ENCODE measurements at regions not wholly inside any gene's neighbourhood (a gene's known extent, or its start where the extent isn't known, plus 50 kb on each side); places are given as distances from the start of the nearest gene placed in this dataset.

- DNase-seq: no peak
Measured at GRCh38 chr15:70342554-70343548, 245.1 kb upstream of the TLE3 start.

DNA sequence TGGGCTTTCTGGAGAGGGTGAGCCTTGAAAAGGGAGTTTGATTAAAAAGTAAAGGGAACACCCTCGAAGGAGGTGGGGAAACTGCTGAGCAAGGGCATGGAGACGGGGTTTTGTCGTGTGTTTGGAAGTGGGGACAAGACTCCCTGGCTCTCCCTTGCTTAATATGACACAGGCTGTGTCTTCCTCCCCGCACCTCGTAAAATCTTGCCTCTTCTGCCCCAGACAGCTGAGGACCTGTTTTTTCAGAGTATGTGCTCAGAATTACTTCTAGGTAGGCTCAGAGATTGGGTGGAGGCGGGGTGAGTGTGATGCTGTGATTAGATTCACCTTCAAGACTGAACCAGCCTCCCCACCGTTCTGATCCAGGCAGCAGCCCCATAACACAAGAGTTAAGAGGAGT is 244.4 kb upstream of the TLE3 start:
- DNase-seq: no peak

DNA sequence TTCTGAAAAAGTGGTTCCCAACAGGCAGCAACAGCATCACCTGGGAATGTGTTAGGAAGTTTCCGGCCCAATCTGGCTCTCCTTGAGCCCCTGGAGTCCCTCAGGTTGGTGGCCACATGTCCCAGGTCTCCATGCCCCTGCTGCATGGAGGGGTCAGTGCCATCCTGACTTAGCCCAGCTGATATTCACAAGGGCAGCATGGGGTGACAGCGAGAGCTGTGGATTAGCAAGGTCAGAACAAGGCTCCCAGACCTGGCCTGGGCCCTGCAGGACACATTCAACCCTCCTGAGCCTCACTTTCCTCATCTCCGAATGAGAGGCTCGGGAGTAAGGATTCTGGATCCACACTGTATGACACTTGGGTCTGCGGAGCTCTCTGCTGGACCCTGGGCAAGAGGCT is 243.8 kb upstream of the TLE3 start:
- no peak for DNase-seq

DNA sequence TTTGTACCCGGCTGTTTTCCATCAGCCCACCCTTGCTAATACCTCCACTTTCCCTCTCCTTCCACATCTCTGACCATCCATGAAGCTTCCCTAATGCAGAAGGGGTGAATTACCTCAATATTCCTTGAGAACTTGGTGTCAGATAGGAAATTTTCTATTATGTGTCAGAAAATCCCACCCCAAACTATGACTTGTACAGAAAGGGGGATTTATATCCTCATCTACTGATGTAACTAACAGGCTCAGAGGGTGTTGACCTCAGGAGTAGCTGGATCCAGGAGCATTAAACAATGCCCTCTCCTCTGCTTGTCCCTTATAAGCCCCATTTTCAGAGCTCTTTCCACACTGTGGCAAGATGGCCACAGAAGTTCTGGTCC is 242.8 kb upstream of the TLE3 start:
- no peak for DNase-seq

GRCh38 chr15:70339571-70340493 is 242.1 kb upstream of the TLE3 start:
- no peak for DNase-seq

DNA sequence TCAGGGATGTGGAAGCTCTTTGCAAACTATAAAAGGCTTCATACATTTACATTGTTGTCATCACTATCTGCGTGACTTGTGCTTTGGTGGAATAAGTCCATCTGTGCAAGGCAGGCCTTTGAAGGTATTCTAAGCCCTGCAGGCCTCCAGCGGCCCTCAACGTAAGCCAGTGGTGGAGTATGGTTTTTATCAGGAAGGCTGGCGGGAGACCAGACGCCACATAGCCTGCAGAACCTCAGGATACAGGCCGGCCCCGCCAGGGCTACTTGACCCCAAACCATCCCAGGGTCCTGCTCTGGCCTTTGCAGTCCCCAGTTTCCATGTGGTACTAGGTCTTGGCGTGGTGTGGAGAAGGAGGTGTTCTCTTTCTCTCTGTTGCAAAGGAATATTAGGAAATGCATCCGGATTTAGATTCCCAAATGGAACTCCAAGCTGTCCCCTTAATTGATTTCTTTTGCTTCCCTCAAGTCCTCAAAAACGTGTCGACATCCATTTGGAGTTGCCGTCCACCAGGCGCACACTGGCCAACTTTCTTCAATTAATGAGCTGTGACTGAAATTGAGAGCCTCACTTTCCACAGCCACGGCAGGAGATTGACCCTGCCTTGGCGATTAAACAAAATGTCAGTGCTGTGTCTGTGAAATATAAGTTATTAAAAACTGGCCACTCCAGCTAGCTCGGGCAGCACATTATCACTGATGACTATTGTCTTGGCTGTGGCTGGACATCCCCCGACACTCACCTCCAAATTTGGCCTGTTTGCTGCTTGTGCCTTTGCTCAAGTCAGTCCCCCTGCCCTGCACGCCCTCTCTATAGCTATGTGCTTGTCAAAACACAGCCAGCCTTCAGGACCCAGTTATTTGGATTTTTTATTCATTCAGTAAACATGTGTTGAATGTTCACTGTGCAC is 239.8 kb upstream of the TLE3 start:
- no peak for DNase-seq

DNA sequence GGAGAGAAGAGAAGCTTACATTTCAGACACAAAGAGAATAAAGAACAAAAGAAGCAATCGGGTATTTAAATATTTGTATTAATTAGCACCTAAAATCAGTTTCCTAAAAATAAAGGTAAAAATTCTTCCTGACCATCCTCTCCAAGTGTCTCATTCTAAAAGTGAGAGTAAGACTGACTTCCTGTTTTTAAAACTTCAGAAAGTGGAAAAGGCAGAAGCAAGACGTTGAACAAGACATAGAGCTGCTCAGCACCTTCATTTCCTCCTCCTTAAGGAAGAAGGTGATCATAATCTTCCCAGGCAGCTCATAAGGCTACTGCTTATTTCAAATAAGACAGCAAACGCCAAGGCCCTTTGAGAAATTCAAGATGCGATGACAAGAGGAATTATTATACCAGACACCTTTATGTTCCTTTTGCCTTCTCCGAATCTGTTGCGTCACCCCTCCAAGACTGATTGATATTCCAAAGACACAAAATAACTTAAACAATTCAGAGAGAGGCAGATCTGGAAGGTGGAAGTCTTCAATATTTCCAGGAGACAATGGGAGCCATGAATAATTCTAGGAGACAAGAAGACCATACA is 238.8 kb upstream of the TLE3 start:
- DNase-seq: no peak

GRCh38 chr15:70334286-70334685 is 236.6 kb upstream of the TLE3 start:
- no peak for DNase-seq

DNA sequence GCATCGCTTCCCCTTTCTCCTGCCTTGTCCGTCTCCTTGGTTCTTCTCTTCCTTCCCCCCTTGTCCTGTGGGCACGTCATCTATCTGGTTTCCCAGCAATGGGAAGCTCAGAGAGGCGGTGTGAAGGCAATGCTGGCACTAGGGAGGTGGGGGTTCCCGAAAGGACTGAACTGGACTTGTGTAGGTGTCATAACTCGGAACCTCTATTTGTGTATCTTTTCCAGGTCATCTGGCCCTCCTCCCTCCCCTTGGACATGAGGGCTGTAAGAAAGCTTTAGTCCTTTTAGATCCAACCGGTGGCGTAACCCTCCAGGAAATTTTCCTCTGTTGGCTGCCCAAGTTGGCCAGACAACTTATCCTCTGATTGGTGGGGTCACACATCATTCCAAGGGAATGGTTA is 231.5 kb upstream of the TLE3 start:
- DNase-seq: no peak

GRCh38 chr15:70328679-70329115 is 231.0 kb upstream of the TLE3 start:
- no peak for DNase-seq

DNA sequence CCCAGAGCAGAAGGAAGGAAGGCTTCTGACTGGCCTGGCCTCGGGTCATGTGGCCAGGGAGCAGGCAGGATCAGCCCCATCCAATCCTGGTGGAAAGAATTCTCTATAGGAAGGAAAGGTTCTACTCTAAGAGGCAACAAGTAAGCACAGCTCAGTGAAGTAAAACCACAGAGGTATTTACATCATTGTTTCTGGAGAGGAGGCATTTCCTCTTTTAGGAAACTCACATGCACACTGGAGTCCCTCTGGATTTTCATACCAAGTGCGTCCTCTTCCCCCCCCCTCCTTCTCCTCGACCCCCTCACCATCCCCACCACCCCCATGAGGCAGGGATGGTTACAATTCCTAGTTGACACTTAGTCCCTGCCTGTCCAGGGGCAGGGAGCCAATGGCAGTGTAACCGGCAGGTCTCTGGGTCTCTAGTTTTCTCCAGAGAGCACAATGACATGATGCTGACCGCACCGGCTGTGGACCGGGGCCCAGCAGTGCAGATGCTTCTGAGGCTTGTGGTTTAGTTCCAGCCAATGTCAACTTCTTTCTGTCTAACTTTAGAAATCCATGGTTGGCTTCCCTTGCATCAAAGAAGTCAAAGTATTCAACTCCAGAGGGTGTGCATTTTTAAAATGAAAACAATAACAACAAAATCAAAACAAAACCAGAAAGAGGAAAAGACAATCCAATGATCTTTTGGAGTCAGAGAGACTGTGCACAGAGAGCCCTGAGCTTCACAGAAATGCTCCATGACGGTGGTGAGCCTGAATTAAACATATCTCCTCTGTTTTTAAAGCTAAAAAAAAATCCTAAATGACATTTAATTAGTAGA is 230.3 kb upstream of the TLE3 start:
- no peak for DNase-seq

- no peak for DNase-seq
Measured at GRCh38 chr15:70327328-70327855, 229.7 kb upstream of the TLE3 start.

DNA sequence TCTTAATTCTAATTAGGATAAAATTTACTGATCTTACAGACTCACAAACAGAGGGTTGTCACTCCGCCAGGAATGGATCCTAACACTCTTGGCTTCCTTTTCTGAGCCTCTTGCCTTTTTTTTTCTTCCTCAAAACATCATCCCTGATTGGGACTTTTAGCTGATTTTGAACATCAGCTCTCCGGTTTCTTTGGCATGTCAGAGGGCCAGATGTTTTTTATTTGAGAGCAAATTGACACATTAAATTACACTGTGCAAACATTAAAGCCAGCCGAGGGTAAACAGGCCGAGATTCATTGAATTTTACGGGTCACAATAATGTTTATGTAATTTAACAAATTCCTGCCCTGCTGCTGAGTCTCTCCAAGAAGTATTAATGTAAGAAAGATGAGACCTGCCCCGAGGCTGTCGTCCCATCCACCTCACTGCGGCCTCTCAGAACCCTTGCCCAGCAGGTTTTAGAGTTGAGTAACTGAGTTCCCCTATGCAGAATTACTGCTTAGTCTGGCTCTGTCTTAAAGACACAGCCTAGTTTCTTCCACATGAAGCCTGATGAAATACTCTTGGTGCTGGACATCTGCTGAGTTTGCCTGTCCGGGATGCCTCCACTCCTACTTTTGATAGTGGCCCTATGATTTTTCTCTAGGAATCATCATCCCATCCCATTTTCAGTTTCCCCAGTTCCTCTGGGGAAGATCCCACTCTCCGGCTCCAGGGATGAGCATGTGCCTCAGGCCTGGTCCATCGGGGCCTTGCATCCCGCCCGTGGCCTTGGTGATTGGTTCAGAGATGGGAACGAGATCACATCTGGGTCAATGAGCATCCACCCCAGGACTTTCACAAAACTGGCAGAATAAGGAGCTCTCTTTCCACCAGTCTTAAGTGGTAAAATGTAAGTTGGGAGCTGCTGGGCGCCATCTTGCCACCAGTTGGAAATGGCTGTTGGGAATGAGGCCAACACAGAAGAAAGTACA is 226.6 kb upstream of the TLE3 start:
- no peak for DNase-seq

GRCh38 chr15:70323111-70323851 is 225.6 kb upstream of the TLE3 start:
- no peak for DNase-seq

- DNase-seq: no peak
Measured at GRCh38 chr15:70322051-70322668, 224.4 kb upstream of the TLE3 start.

GRCh38 chr15:70321172-70321819 is 223.6 kb upstream of the TLE3 start:
- no peak for DNase-seq

GRCh38 chr15:70320482-70320881 is 222.8 kb upstream of the TLE3 start:
- DNase-seq: no peak

DNA sequence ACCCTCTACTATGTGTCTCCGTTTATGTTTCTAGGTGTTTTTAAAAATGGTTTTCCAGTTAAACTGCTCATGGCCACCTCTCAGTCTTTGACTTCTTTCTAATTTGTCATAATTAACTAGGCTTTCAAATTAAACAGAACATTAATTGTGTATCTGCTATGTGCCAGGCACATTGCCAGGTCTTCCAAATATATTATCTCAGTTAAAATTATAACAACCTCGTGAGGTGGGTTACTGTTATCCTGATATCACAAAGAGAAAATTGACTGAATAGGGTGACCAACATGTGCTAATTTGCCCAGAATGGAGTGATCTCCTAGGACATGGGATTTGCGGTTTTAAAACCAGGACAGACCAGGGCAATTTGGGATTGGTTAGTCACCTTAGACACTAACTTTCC is 222.4 kb upstream of the TLE3 start:
- DNase-seq: no peak

Data from bone marrow (tissue), 2 donors.